ENCODE measurements at regions not wholly inside any gene's neighbourhood (a gene's known extent, or its start where the extent isn't known, plus 50 kb on each side); places are given as distances from the start of the nearest gene placed in this dataset.
"Not testable (repeated sequence)": the region's sequence is repeated elsewhere in the genome, so short reads cannot be mapped to it uniquely, and the experiment has no call there.

GRCh38 chr9:107827884-107828283 lies 338.3 kb upstream of the KLF4 start:
- WGBS, 2 donors (ENCODE audit: low coverage in 1 of 2) = 32 to 48% methylated on average over 2 of the region's 2 CpGs
- intact Hi-C loops (cut with DNase I; ENCODE audit: low total_unique reads) = no loop called here

GRCh38 chr9:107827304-107827703 lies 337.7 kb upstream of the KLF4 start:
- no peak overlapping the region for H3K27ac ChIP-seq
- H3K9me3 ChIP-seq = peaks cover 0 to 3% of the 10 kb centered on the region in 2 donors
- peaks cover 0 to 9% (median 4%) of the 10 kb centered on the region in 4 donors for H3K4me1 ChIP-seq
- no peaks in the 10 kb centered on the region for H3K27me3 ChIP-seq
- intact Hi-C loops (cut with DNase I; ENCODE audit: low total_unique reads) (no loop called here), in situ Hi-C loops (cut with MboI; ENCODE audit: low pct_ligation_motif_present in 1 of 4, low pct_unique_long_range_greater_than_20kb in 1 of 4, low sequenced_read_pairs in 3 of 4) (no loop called here)
- no peak for TF ChIP-seq POLR2A (IDR thresholded peaks at IDR 0.05)
- TF ChIP-seq POLR2AphosphoS5 (IDR thresholded peaks at IDR 0.05) = no peak
- TF ChIP-seq, protein P1, sequence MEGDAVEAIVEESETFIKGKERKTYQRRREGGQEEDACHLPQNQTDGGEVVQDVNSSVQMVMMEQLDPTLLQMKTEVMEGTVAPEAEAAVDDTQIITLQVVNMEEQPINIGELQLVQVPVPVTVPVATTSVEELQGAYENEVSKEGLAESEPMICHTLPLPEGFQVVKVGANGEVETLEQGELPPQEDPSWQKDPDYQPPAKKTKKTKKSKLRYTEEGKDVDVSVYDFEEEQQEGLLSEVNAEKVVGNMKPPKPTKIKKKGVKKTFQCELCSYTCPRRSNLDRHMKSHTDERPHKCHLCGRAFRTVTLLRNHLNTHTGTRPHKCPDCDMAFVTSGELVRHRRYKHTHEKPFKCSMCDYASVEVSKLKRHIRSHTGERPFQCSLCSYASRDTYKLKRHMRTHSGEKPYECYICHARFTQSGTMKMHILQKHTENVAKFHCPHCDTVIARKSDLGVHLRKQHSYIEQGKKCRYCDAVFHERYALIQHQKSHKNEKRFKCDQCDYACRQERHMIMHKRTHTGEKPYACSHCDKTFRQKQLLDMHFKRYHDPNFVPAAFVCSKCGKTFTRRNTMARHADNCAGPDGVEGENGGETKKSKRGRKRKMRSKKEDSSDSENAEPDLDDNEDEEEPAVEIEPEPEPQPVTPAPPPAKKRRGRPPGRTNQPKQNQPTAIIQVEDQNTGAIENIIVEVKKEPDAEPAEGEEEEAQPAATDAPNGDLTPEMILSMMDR (IDR thresholded peaks at IDR 0.05) = no peak
- no peak for TF ChIP-seq EP300 (IDR thresholded peaks at IDR 0.05; ENCODE audit: low read depth)
- no peak overlapping the region for H3K4me3 ChIP-seq
- H3K36me3 ChIP-seq = no peaks in the 10 kb centered on the region
- DNase-seq = no peak
- WGBS, 2 donors (ENCODE audit: low coverage in 1 of 2) = 50 to 89% methylated on average over 1 to 2 of the region's 2 CpGs

More at GRCh38 chr9:107827884-107828283, 338.3 kb upstream of the KLF4 start:
- Histone ChIP-seq H3K27me3 (no peaks in the 10 kb centered on the region), H3K36me3 (no peaks in the 10 kb centered on the region), H3K27ac (no peak overlapping the region), H3K4me1 (peaks cover 0 to 9% (median 4%) of the 10 kb centered on the region in 4 donors), H3K4me3 (no peak overlapping the region), H3K9me3 (peaks cover 0 to 3% of the 10 kb centered on the region in 2 donors)
- in situ Hi-C loops (cut with MboI; ENCODE audit: low pct_ligation_motif_present in 1 of 4, low pct_unique_long_range_greater_than_20kb in 1 of 4, low sequenced_read_pairs in 3 of 4) = no loop called here
- DNase-seq = no peak
- TF ChIP-seq, protein P1 (IDR thresholded peaks at IDR 0.05) = no peak
- TF ChIP-seq POLR2AphosphoS5 (IDR thresholded peaks at IDR 0.05) (no peak), POLR2A (IDR thresholded peaks at IDR 0.05) (no peak), EP300 (IDR thresholded peaks at IDR 0.05; ENCODE audit: low read depth) (no peak)

- DNase-seq; H3K27me3 ChIP-seq; H3K27ac ChIP-seq; intact Hi-C loops (cut with DNase I; ENCODE audit: low total_unique reads); H3K36me3 ChIP-seq; in situ Hi-C loops (cut with MboI; ENCODE audit: low pct_ligation_motif_present in 1 of 4, low pct_unique_long_range_greater_than_20kb in 1 of 4, low sequenced_read_pairs in 3 of 4); H3K9me3 ChIP-seq; H3K4me3 ChIP-seq; H3K4me1 ChIP-seq: not testable (repeated sequence)
- WGBS, 2 donors (ENCODE audit: low coverage in 1 of 2) = 96% methylated on average over 7 of the region's 7 CpGs; no CpG with 5 or more reads in 1 of the 2 donors
Measured at GRCh38 chr9:107826688-107826983, 337.1 kb upstream of the KLF4 start.

DNA sequence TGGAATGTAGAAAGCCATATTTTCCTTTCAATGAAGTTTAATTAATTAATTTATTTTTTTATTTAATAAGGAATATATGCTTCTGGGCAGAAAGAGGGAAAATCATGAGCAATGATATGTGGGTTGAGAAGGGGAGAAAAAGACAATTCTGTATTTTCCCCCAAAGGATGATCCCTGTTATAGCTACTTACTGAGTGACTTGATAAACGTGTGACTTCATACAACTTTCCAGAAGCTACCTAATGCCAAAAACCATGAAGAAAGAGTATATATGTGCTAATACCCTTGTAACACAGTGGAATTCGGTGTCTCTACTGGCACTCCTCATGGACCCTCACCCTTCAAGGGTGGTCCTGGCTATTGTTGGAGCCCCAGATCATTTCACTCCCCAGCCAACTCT lies 335.0 kb upstream of the KLF4 start:
- no peaks in the 10 kb centered on the region for H3K9me3 ChIP-seq
- no peak for TF ChIP-seq POLR2A (IDR thresholded peaks at IDR 0.05)
- TF ChIP-seq, protein P1 (IDR thresholded peaks at IDR 0.05) = no peak
- TF ChIP-seq POLR2AphosphoS5 (IDR thresholded peaks at IDR 0.05) = no peak
- no peak for TF ChIP-seq EP300 (IDR thresholded peaks at IDR 0.05; ENCODE audit: low read depth)
- H3K4me1 ChIP-seq = peaks cover 0 to 18% (median 8%) of the 10 kb centered on the region in 4 donors
- no peak for DNase-seq
- H3K36me3 ChIP-seq = no peaks in the 10 kb centered on the region
- no peaks in the 10 kb centered on the region for H3K27me3 ChIP-seq
- no peak overlapping the region for H3K27ac ChIP-seq
- intact Hi-C loops (cut with DNase I; ENCODE audit: low total_unique reads) (no loop called here), in situ Hi-C loops (cut with MboI; ENCODE audit: low pct_ligation_motif_present in 1 of 4, low pct_unique_long_range_greater_than_20kb in 1 of 4, low sequenced_read_pairs in 3 of 4) (loop anchor here in 1 of 4 donors (25.0 kb wide), 1 partner anchor 738 kb away; no protein-coding TSS in a partner anchor)
- WGBS, 2 donors (ENCODE audit: low coverage in 1 of 2) = 81 to 88% methylated on average over 2 of the region's 2 CpGs
- H3K4me3 ChIP-seq = no peak overlapping the region

Data from transverse colon (tissue), 4 donors.